ENCODE measurements at regions not wholly inside any gene's neighbourhood (a gene's known extent, or its start where the extent isn't known, plus 50 kb on each side); places are given as distances from the start of the nearest gene placed in this dataset.

DNA sequence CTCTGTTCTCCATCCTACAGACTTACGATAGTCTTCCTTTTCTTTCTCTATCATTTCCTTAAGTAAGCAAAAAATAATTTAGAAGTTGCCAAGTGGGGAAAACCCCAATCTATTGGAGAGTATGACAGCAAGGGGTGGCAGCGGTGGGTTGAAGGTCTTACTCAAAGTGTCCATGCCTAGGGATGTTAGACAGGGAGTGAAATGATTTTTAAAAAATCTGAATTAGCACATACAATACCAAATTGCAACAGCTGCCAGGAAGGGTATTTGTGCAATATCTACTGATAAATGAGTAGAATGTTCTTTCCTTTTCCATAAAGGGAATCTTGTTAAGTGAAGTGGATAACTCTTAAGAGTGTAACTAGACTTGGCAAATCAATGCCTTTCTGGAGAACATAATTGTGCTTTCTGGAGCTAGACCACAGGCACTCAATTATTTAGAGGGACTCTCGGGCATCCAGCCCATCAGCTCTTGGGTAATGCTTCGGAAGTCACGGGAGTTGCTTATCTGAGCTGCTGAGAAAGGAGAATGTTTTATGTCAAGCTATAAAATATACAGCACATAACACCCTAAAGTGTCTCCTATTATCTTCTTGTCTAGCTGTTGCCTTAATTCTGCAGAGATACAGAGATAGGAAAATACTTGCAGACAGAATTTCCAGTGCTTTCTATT, 151.5 kb downstream of the KCNJ2 start:
- intact Hi-C loops (cut with micrococcal nuclease), result no loop called here
- H3K27me3 Mint-ChIP-seq, result no peaks in the 10 kb centered on the region
- H3K9ac ChIP-seq (ENCODE audit: low read length), result no peak overlapping the region
- no peak overlapping the region for H3K27ac Mint-ChIP-seq
- CTCF ChIA-PET, result interaction anchor here (0.7 kb wide), 1 partner anchor 9 kb away, joined by 3 read pairs; no protein-coding TSS in a partner anchor
- no peaks in the 10 kb centered on the region for H3K27me3 ChIP-seq (replicated peaks in 1 of 4; ENCODE audit: control extremely low read depth in 1 of 4, control insufficient read depth in 3 of 4, insufficient read depth in 4 of 4, low read length in 3 of 4)
- peaks cover 0 to 3% (median 0%) of the 10 kb centered on the region in 3 donors for H3K9me3 ChIP-seq (ENCODE audit: control extremely low read depth in 1 of 3, control insufficient read depth in 2 of 3, insufficient read depth in 1 of 3, low read length in 2 of 3)
- no peak overlapping the region for H3K27ac ChIP-seq (ENCODE audit: low read length in 2 of 2)
- POLR2A ChIA-PET, result no interaction called here
- H4K20me1 ChIP-seq (ENCODE audit: control insufficient read depth, insufficient read depth, low read length, poor library complexity, severe bottlenecking), result no peaks in the 10 kb centered on the region
- no peaks in the 10 kb centered on the region for H3K4me1 Mint-ChIP-seq
- 100% methylated on average over 1 of the region's 5 CpGs for WGBS (ENCODE audit: insufficient coverage)
- no peak for DNase-seq
- H3K9me3 Mint-ChIP-seq (ENCODE audit: insufficient read depth), result no peaks in the 10 kb centered on the region
- no peak overlapping the region for H3K4me3 Mint-ChIP-seq
- H3K36me3 ChIP-seq (replicated peaks in 1 of 2; ENCODE audit: control extremely low read depth in 1 of 2, control insufficient read depth in 1 of 2, extremely low read depth in 1 of 2, insufficient read depth in 2 of 2, low read length in 1 of 2), result no peaks in the 10 kb centered on the region
- no peak overlapping the region for H3K4me3 ChIP-seq (ENCODE audit: control extremely low read depth in 1 of 5, extremely low read depth in 1 of 5, insufficient read depth in 1 of 5, low read depth in 2 of 5, low read length in 4 of 5)
- TF ChIP-seq, protein P1, sequence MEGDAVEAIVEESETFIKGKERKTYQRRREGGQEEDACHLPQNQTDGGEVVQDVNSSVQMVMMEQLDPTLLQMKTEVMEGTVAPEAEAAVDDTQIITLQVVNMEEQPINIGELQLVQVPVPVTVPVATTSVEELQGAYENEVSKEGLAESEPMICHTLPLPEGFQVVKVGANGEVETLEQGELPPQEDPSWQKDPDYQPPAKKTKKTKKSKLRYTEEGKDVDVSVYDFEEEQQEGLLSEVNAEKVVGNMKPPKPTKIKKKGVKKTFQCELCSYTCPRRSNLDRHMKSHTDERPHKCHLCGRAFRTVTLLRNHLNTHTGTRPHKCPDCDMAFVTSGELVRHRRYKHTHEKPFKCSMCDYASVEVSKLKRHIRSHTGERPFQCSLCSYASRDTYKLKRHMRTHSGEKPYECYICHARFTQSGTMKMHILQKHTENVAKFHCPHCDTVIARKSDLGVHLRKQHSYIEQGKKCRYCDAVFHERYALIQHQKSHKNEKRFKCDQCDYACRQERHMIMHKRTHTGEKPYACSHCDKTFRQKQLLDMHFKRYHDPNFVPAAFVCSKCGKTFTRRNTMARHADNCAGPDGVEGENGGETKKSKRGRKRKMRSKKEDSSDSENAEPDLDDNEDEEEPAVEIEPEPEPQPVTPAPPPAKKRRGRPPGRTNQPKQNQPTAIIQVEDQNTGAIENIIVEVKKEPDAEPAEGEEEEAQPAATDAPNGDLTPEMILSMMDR (IDR thresholded peaks at IDR 0.05), result no peak
- TF ChIP-seq EZH2 (IDR thresholded peaks at IDR 0.05; ENCODE audit: borderline replicate concordance, insufficient read depth, low read depth, low read length, poor library complexity, severe bottlenecking), result no peak
- ATAC-seq (ENCODE audit: low read depth), result no peak
- H3K79me2 ChIP-seq (ENCODE audit: control insufficient read depth, insufficient read depth, low read length), result no peaks in the 10 kb centered on the region
- H3K4me2 ChIP-seq (replicated peaks; ENCODE audit: low read depth, low read length, poor library complexity, severe bottlenecking), result no peak overlapping the region
- H2AFZ ChIP-seq (ENCODE audit: insufficient read depth, low read depth, low read length, poor library complexity, severe bottlenecking), result no peak overlapping the region
- H3K4me1 ChIP-seq (ENCODE audit: control insufficient read depth in 2 of 2, insufficient read depth in 2 of 2, low read length in 2 of 2), result no peaks in the 10 kb centered on the region

DNA sequence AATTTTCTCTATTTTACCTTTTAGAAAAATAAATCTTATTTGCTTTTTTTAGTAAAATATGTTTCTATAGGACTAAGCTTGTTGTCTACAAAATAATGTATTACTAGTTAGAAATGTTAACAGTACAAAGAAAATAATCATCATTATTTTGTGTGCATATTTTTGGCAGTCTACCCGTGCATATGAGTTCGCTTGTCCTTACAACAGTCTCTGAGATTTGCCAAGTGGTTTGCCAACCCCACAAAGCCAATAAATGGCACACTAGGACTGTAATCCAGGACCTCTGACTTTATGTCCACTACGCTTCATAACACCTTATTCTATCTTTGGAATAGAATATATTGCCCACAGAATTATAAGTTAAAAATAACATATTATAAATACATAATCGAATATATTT, 152.0 kb downstream of the KCNJ2 start:
- Histone ChIP-seq H3K36me3 (replicated peaks in 1 of 2; ENCODE audit: control extremely low read depth in 1 of 2, control insufficient read depth in 1 of 2, extremely low read depth in 1 of 2, insufficient read depth in 2 of 2, low read length in 1 of 2) (no peaks in the 10 kb centered on the region), H3K27ac (ENCODE audit: low read length in 2 of 2) (no peak overlapping the region), H3K4me1 (ENCODE audit: control insufficient read depth in 2 of 2, insufficient read depth in 2 of 2, low read length in 2 of 2) (no peaks in the 10 kb centered on the region), H3K4me3 (ENCODE audit: control extremely low read depth in 1 of 5, extremely low read depth in 1 of 5, insufficient read depth in 1 of 5, low read depth in 2 of 5, low read length in 4 of 5) (no peak overlapping the region), H4K20me1 (ENCODE audit: control insufficient read depth, insufficient read depth, low read length, poor library complexity, severe bottlenecking) (no peaks in the 10 kb centered on the region), H3K9me3 (ENCODE audit: control extremely low read depth in 1 of 3, control insufficient read depth in 2 of 3, insufficient read depth in 1 of 3, low read length in 2 of 3) (peaks cover 0 to 3% (median 0%) of the 10 kb centered on the region in 3 donors), H3K79me2 (ENCODE audit: control insufficient read depth, insufficient read depth, low read length) (no peaks in the 10 kb centered on the region), H3K27me3 (replicated peaks in 1 of 4; ENCODE audit: control extremely low read depth in 1 of 4, control insufficient read depth in 3 of 4, insufficient read depth in 4 of 4, low read length in 3 of 4) (no peaks in the 10 kb centered on the region), H3K4me2 (replicated peaks; ENCODE audit: low read depth, low read length, poor library complexity, severe bottlenecking) (no peak overlapping the region), H2AFZ (ENCODE audit: insufficient read depth, low read depth, low read length, poor library complexity, severe bottlenecking) (no peak overlapping the region), H3K9ac (ENCODE audit: low read length) (no peak overlapping the region)
- Mint-ChIP-seq H3K27ac (no peak overlapping the region), H3K9me3 (ENCODE audit: insufficient read depth) (no peaks in the 10 kb centered on the region), H3K4me1 (no peaks in the 10 kb centered on the region), H3K27me3 (no peaks in the 10 kb centered on the region), H3K4me3 (no peak overlapping the region)
- CTCF ChIA-PET, result no interaction called here
- TF ChIP-seq, protein P1 (IDR thresholded peaks at IDR 0.05), result no peak
- no peak for TF ChIP-seq EZH2 (IDR thresholded peaks at IDR 0.05; ENCODE audit: borderline replicate concordance, insufficient read depth, low read depth, low read length, poor library complexity, severe bottlenecking)
- DNase-seq, result no peak
- 100% methylated on average over 2 of the region's 4 CpGs for WGBS (ENCODE audit: insufficient coverage)
- intact Hi-C loops (cut with micrococcal nuclease), result no loop called here
- POLR2A ChIA-PET, result no interaction called here
- ATAC-seq (ENCODE audit: low read depth), result no peak

Measured in B cell (primary cell).